Activated T-cell treated with anti-CD3 and anti-CD28 coated beads, Interleukin-2, amount 50 U/mL, for 1 hour (primary cell): ENCODE measurements at regions not wholly inside any gene's neighbourhood (a gene's known extent, or its start where the extent isn't known, plus 50 kb on each side); places are given as distances from the start of the nearest gene placed in this dataset.
"Not testable (repeated sequence)": the region's sequence is repeated elsewhere in the genome, so short reads cannot be mapped to it uniquely, and the experiment has no call there.

Experiments used
- DNase-seq: peaks from one replicate; pipeline ENCODE4 v3.0.0-alpha.2; 2020

DNA sequence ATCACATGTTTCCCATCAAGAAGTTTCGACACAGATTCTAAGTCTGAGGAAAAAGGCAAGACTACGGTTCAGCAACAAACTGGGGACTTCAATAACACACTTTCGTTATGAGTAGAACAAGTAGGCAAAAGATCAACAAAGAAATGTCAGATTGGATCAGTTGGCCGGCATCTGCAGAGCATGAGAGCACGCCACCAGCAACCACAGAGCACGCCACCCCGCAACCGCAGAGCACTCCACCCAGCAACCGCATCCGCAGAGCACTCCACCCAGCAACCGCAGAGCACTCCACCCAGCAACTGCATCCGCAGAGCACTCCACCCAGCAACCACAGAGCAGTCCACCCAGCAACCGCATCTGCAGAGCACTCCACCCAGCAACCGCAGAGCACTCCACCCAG is 89.7 kb upstream of the FAM20C start:
- DNase-seq = no peak

DNA sequence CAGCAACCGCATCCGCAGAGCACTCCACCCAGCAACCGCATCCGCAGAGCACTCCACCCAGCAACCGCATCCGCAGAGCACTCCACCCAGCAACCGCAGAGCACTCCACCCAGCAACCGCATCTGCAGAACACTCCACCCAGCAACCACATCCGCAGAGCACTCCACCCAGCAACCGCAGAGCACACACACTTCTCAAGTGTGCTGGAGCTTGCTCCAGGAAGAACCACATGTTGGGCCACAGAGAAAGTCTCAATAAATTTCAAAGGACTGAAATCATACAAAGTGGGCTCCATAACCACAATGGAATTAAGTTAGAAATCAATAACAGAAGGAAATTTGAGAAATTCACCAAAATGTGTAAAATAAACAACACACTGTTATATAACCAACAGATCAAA is 88.4 kb upstream of the FAM20C start:
- DNase-seq = not testable (repeated sequence)

DNA sequence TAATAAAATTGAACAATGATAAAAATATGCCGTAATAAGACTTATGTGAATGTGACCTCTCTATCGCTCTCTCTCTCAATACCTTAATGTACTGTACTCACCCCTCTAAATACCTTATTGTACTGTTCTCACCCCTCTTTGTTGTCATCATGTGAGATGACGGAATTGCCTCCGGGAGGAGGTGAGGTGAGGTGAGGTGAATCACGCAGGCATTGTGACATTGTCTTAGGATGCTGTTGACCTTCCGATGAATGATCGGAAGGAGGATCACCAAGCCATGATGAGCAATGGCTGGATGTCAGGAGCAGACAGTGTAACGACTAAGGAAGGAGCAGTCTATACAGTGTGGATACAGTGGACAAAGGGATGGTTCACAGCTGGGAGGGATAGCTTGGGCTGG is 87.4 kb upstream of the FAM20C start:
- no peak for DNase-seq

DNA sequence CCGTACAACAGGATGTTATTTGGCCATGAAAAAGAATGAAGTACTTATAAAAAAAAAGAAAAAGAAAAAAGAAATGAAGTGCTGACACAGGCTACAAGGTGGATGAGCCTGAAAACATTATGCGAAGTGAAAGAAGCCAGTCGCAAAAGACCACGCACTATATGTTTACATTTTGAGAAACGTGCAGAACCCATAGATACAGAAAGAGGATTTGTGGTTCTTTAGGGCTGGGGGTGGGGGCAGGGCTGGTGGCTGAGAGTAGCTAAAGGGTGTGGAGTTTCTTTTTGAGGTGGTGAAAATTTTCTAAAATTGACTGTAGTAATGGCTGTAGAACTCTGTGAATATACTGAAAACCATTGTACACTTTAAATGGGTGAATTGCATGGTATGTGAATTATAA is 86.0 kb upstream of the FAM20C start:
- DNase-seq = no peak

DNA sequence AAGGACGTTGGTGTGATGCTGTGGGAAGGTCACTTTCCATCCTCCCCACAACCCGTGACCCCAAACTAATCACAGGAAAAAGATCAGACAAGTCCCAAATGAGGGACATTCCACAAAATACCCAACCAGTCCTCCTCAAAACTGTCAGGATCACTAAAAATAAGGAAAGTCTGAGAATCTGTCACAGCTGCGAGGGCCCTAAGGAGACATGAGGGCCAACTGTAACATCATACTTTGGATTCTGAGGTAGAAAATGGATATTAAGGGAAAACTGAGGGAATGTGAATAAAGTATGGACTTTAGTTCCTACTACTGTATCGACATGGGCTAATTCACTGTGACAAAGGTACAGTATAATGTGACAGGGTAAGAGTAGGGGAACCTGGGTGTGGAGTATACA is 85.1 kb upstream of the FAM20C start:
- no peak for DNase-seq

DNA sequence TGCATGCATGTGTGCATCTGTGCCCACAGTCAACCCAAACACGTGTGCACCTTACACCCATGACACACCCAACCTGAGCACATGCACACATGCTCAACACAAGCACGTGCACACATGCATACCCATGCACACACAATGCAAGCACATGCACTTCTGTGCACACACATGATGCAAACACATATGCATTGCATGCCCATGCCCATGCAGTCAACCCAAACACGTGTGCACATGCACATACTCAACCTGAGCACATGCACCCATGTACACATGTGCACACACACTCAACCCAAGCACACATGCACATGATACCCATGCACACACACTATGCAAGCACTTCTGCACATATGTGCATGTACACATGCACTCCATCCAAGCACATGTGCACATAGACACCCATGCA is 84.5 kb upstream of the FAM20C start:
- DNase-seq = no peak

DNA sequence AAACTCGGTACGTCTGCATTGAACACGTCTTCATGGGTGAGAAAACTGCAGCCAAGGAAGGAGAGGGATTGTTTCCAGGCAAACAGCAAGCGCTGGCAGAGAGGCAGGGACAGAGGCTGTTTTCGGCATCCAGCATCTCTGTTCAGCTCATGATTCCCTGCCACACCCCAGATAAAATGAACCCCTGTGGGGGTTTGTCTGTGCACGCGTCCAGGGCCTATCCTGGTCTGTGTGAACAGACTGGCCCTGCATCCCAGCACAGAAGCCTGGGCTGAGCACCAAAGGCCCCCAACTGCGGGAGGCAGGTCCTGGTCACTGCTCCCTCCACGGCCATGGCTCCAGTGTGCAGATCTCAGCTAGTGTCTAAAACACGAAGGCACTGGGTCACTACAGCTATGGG is 83.3 kb upstream of the FAM20C start:
- DNase-seq = no peak

DNA sequence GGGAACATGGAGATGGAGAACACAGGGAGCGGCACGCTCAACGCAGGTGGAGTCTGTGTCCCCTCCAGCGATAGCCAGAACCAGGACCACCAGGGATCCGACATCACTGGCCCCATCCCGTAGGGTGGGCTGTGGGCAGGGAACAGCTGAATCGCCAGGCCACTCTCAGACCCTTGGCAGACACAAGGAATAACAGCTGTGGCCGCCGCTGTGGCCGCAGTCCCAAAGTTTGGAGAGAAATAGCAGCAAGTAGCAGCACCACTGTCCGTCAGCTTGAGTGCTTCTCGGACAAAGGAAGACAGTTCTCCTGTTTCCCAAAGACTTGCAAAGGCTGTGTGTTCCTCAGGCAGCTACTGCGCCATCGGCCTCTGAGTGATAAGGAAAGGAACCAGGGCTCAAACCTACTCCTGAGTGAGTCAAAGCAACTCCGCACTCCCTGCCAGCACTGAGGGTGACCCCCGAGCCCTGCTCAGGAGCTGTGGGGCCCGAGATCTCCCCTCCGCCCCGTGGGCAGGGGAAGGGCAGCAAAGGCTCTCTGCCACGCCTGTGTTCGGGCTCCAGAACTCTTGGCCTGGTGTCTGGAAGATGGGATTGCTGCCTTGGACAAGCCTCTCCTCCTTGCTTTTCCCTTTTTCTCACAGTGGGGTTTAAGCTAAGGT is 82.3 kb upstream of the FAM20C start:
- DNase-seq = no peak

DNA sequence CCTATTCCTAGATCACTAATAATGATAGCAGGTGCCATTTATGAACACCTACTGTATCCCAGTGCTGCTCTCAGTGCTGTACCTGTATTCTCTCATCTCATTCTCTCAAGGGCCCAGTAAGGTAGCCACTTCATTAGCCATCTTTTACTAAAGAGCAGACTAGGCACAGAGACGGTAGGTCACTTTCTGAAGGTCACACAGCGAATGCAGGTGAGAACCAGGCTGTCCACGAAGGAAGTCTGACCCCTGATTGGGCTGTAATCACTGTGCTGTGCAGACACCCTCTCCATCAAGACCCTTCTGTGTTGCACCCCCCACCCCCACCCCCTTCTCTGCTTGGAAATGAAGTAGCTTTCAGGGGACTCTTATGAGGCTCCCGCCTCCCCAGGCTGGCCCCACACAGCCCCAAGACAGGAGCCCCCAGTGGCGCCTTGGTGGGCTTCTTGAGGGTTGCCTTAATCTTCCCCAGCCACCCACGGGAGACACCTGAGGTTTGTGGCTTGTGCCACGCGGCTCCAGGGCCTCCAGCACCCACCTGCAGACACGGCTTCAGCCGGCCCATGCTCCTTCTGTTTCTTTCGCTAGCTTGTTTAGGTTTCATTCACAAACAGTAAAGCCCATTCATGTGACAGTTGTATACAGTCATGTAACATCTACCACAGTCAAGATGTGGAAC is 81.7 kb upstream of the FAM20C start:
- DNase-seq = no peak

DNA sequence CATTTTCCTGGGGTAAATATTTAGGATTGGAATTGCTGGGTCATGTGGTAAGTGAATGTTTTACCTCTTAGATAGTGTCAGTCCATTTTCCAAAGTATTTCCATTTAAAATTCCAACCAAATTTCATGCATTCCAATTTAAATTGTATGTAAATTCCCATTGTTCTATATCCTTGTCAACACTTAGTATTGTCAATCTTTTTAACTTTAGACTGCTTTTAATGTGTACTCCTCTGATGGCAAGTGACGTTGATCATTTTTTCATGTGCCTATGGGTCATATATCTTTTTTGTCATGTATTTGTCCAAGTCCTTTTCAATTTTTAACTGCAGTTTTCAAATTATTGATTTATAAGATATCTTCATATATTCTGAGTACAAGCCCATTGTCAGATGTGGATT is 80.8 kb upstream of the FAM20C start:
- DNase-seq = no peak

DNA sequence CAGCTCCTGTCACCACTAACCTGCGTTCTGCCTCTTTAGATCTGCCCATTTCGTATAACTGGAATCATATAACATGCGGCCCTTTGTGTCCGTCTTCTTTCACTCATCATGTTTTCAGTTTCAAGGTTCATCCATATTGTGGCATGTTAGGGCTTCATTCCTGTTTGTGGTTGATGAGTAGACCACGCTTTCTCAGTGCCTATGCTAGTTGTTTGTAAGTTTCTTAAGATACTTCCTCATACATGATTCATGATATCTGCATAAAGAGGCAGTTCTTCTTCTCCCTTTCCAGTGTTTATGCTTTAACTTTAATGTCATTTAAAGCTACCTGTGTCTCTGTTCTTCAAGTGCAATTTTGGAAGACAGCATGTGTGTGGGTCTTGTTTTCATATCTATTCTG is 79.5 kb upstream of the FAM20C start:
- DNase-seq = no peak

DNA sequence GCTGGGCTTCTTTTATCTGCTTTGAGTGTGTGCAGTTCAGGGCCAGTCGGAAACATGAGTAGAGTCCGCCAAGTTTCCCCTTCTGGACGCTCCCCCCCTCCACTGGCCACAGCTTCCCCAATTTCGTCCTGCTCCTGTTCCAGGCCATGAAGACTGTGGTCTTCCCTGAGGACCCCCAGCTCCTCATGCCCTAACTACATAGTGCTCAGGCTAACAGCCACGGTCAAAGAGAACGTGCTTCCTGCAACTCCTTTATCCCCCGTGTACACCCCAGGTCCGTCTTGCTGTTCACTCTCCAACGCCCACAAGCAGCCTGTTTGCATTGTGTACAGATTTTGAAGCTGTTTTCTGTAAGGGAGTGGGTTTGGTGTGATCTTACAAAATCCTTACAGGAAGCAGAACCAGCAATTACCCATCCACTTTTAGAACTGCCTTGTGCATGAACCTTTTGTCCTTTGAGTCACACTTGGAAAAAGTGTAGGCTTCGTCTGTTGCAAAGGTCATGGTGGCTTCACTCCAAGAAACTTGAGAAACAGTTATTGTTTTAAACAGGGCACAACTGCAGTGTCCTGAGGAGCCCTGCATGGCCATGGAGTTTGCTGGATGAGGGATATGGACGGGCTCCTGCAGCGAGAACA is 77.0 kb upstream of the FAM20C start:
- no peak for DNase-seq

DNA sequence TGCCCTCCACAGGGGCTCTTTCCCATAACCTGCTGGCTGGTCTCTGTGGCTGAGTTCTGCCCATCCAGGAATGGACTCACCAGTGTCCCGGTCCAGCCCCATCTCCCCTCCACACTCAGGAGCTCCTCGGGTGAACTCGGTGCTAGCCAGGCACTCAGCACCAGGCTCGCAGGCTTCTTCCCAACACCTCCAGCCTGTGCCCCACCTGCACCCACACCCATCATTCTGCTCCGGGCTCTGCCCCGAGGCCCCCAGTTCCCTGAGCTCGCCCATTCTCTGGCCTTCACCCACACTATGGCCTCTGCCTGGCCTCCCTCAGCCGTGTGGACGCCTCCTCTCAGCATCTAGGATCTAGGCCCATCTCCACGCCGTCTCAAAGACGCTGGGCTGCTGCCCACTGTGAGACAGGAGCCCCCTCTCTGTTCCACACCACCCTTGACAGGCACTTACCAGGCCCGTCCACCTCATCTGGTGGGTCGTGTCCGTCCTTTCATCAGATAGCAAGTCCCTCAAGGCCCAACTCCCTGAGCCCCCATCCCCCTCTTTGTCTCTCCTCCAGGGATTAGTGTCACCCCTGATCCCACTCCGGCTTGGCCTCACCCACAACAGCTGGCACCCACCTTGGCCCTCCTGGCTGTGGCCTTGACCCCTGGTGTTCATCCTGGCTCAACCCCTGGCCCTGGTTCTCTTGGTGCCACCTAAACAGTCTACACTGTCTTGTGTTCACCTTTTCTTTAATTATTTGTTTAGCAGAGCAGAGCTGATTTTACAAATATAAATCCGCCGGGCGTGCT is 76.0 kb upstream of the FAM20C start:
- no peak for DNase-seq

DNA sequence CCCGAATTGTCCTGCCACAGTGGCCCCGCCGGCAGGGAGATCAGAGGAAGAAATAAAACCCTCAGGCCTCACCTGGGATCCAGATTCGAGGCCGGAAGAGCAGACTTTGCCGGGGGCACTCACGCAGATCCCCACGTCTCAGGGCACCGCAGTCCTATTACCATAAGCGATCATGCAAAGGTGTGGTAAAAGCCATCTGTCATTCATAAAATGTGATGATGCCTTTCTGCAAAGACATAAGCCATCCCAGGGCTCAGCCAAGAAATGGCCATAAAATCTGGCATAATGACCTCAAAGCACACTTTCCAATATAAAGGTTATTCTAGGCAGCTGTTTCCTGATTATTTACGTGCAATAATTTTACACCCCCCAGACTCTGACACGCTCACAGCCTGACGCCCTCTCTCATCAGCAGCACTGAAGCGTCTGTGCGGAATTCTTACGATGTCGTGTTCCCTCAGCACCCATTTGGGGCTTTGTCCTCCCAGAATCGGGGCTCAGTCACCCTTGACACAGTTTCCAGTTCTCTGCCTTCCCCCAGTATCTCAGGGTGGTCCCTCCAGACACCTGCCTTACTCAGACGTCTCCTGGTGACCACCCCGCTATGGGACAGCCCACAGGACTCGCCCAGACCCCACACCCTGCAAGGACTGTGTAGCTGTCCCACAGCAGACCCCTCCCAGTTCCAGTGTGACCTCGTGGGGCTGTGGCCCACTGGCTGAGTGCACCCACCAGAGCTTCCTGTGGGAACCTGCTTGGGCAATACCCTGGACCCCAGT is 74.3 kb upstream of the FAM20C start:
- no peak for DNase-seq

DNA sequence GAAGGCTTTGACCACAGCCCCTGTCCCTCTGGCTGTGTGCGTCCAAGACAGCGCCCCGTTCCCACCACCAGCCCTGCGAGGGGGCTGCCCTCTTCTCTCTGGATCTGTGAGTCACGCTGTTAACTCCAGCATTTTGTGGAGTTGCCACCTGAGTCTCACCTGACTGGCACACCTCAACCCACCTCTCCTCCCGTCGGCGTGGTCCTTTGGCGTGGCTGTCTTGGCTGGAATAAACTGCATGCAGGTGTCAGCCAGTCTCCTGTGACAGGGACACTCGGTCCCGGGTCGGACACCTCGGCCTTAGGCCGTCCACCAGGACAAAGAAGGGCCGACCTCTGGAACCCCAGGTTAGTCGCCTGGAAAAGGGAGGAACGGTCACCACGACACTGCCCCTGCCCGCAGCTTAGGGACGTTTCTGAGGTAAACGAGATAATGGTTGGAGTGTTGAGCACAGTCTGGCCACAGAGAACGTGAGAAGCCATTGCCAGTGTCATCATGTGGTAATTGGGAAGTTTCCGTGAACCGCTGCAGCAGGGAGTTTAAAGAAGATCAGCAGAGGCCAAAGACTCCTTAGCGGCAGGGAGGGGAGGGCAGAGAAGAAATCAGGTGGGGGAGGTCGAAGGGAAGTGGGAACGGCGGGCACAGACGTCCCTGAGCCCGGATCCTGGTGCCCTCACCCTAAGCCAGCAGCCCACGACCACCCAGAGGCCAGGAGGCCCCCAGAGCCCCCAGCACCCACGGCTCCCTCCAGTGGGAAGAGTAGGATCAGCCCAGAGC is 73.6 kb upstream of the FAM20C start:
- no peak for DNase-seq

DNA sequence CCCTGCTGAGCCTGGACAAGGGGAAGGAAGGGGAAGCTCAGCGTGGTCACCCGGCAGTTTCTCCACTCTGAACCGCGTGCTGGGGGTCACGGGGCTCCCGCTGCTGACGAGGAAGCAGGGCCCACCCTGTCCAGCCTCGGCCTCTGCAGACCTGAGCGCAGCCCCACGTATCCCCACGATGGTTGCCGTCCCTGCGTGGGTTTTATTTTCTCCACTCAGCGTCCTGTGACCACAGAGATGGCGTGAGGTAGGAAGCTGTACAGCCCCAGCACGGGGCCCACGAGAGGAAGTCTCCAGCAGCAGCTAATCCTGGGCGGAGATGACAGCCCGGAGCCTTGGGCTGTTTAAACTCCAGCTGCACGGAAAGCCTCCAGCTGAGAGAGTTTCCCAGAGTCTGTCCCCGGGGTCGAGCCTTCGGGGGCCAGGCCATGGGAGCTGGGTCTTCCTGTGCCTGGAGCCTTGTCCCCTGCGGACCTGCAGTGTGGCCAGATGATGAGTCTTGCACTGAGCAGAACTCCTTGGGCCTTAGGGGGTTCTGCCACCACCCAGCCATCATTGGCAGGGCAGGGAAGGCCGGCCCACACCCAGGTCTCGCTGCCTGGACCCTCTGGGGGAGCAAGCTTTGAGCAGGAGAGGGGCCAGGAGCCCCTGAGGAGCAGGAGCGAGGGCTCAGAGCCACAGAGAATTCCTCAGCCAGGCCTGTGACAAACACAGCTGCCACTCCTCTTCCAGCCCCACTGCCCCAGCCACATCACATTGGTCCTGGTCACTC is 72.8 kb upstream of the FAM20C start:
- DNase-seq = no peak

DNA sequence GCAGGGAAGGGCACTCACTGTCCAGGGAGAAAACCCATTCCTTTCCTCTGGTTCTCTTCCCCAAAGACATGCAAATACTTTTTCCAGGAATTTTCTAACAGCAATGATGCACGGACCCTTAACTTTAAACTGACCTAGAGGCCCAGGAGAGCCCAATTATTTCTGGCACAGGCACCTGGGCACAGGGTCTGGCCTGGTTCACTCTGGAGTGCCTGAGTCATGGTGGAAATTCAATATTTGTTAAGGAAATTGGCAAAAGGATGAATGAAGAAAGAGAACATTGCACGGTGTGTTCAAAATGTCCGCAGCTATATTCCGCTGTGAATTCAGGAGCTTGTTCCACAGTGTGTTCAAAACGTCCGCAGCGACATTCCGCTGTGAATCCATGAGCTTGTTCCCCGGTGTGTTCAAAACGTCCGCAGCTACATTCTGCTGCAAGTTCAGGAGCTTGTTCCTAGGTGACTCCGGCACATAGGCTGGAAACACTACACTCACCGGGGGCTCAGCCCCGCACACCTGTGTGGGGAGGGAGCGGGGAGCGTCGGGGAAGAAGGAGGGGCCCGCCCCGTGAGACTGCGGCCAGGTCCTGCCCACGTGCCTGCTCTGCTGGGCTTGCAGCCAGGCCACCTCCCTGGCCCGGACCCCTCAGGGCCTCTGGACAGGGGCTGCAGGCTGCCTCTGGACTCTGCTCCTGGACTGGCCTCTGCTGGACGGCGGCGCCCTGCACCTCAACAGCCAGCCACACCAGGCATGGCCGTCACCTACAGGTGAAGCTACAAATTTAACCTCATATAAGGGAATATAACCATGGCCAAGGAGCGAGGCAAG is 72.0 kb upstream of the FAM20C start:
- no peak for DNase-seq

DNA sequence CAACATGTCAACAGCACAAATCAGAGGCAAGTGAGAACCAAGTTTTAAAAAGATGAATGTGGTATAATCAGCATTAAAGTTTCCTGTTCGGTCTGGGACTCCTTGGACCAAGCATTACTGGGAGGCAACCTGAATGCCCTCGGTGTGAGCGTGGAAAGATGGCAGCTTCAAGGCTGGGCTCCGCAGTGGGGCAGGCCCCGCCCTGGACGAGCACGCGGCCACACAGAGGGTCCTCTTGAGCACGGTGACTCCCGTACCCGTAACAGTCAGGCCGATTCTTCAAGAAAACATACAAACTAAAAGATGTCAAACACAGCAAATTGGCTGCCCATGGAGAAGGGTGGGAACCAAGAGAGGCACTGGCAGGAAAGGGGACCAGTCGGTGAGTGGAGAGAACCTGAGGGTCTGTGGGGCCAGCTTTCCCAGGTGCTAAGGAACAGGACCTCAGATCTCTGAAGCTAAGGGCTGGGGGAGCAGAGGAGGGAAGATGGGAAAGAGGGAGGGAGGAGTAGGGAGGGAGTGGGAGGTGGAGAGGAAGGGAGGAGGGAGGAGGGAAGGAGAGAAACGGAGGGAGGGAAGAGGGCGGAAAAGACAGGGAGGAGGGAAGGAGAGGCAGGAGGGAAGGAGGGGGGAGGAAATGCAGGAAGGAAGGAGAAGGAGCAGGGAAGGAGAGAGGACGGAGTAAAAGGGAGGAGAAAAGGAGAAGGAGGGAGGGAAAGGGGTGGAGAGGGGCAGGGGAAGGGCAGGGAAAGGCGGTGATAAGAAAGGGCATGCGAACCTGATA is 71.2 kb upstream of the FAM20C start:
- no peak for DNase-seq

DNA sequence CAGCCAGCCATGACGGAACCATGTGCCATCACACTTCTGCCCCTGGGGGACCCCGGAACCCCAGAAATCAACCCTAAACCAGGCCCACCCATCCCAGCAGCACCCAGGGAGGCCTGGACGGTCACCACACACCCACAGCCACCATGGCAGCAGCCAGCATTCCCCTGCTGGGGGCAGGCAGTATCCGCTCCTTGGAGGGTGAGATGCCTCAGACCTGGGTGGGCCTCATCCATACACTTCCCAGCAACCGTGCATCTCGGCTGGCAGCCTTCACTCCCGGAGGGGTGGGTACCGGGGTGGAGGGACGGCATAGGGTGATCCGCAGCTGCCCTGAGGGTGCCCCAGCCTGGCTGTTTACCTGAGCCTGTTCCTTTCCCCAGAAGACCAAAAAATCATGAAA is 69.1 kb upstream of the FAM20C start:
- DNase-seq = no peak
